ENCODE measurements at regions not wholly inside any gene's neighbourhood (a gene's known extent, or its start where the extent isn't known, plus 50 kb on each side); places are given as distances from the start of the nearest gene placed in this dataset.
"Not testable (repeated sequence)": the region's sequence is repeated elsewhere in the genome, so short reads cannot be mapped to it uniquely, and the experiment has no call there.

- intact Hi-C loops (cut with micrococcal nuclease; ENCODE audit: unreplicated experiment); DNase-seq (ENCODE audit: low read depth, low spot score); POLR2A ChIA-PET; H3K4me1 ChIP-seq (ENCODE audit: control insufficient read depth, insufficient read depth, low read length); ATAC-seq; H3K4me3 ChIP-seq (ENCODE audit: low read depth in 2 of 2, low read length in 2 of 2); H3K27ac ChIP-seq (ENCODE audit: low read length); in situ Hi-C loops (cut with HindIII; ENCODE audit: low pct_unique_long_range_greater_than_20kb, low sequenced_read_pairs); H3K9me3 ChIP-seq (ENCODE audit: control insufficient read depth, insufficient read depth, low read depth, low read length); CTCF ChIA-PET; BruUV-seq (replicated peaks); H3K27me3 ChIP-seq (ENCODE audit: control insufficient read depth, insufficient read depth, low read length); H3K36me3 ChIP-seq (ENCODE audit: control insufficient read depth, insufficient read depth, low read length): not testable (repeated sequence)
Measured at GRCh38 chr9:27832108-27832507, 258.8 kb upstream of the C9orf72 start.

GRCh38 chr9:27835286-27835685 is 262.0 kb upstream of the C9orf72 start:
- Histone ChIP-seq H3K4me3 (ENCODE audit: low read depth in 2 of 2, low read length in 2 of 2) (no peak overlapping the region), H3K36me3 (ENCODE audit: control insufficient read depth, insufficient read depth, low read length) (no peaks in the 10 kb centered on the region), H3K27ac (ENCODE audit: low read length) (no peak overlapping the region), H3K4me1 (ENCODE audit: control insufficient read depth, insufficient read depth, low read length) (no peaks in the 10 kb centered on the region), H3K9me3 (ENCODE audit: control insufficient read depth, insufficient read depth, low read depth, low read length) (no peaks in the 10 kb centered on the region), H3K27me3 (ENCODE audit: control insufficient read depth, insufficient read depth, low read length) (no peaks in the 10 kb centered on the region)
- ChIA-PET POLR2A (no interaction called here), CTCF (no interaction called here)
- no peak for ATAC-seq
- in situ Hi-C loops (cut with HindIII; ENCODE audit: low pct_unique_long_range_greater_than_20kb, low sequenced_read_pairs), result no loop called here
- DNase-seq (ENCODE audit: low read depth, low spot score), result no peak
- intact Hi-C loops (cut with micrococcal nuclease; ENCODE audit: unreplicated experiment), result no loop called here
- TF ChIP-seq CTCF (IDR thresholded peaks at IDR 0.05) (no peak), POLR2AphosphoS5 (IDR thresholded peaks at IDR 0.05; ENCODE audit: low read depth, low read length) (no peak), SIN3A (IDR thresholded peaks at IDR 0.05; ENCODE audit: borderline replicate concordance, insufficient read depth, low read depth, low read length) (no peak)
- no TSS peak for BruUV-seq (replicated peaks)

- in situ Hi-C loops (cut with HindIII; ENCODE audit: low pct_unique_long_range_greater_than_20kb, low sequenced_read_pairs), result no loop called here
- CTCF ChIA-PET, result no interaction called here
- BruUV-seq (replicated peaks), result no TSS peak
Measured at GRCh38 chr9:27835746-27836145, 262.5 kb upstream of the C9orf72 start.

More at GRCh38 chr9:27835746-27836145, 262.5 kb upstream of the C9orf72 start:
- intact Hi-C loops (cut with micrococcal nuclease; ENCODE audit: unreplicated experiment), result no loop called here
- DNase-seq (ENCODE audit: low read depth, low spot score) (no peak), ATAC-seq (no peak)
- POLR2A ChIA-PET, result no interaction called here
- TF ChIP-seq CTCF (IDR thresholded peaks at IDR 0.05) (no peak), REST (IDR thresholded peaks at IDR 0.05; ENCODE audit: insufficient read depth in 1 of 2, low read depth in 2 of 2, low read length in 1 of 2) (no peak), SIN3A (IDR thresholded peaks at IDR 0.05; ENCODE audit: borderline replicate concordance, insufficient read depth, low read depth, low read length) (no peak)
- Histone ChIP-seq H3K4me3 (ENCODE audit: low read depth in 2 of 2, low read length in 2 of 2) (no peak overlapping the region), H3K27me3 (ENCODE audit: control insufficient read depth, insufficient read depth, low read length) (no peaks in the 10 kb centered on the region), H3K27ac (ENCODE audit: low read length) (no peak overlapping the region), H3K4me1 (ENCODE audit: control insufficient read depth, insufficient read depth, low read length) (no peaks in the 10 kb centered on the region), H3K9me3 (ENCODE audit: control insufficient read depth, insufficient read depth, low read depth, low read length) (no peaks in the 10 kb centered on the region), H3K36me3 (ENCODE audit: control insufficient read depth, insufficient read depth, low read length) (no peaks in the 10 kb centered on the region)
